Astrocyte (in vitro differentiated cells and primary cell): ENCODE measurements at regions not wholly inside any gene's neighbourhood (a gene's known extent, or its start where the extent isn't known, plus 50 kb on each side); places are given as distances from the start of the nearest gene placed in this dataset.

Source experiments
- DNase-seq: peaks from one replicate; pipeline ENCODE4 v3.0.0-alpha.2; 2010; ENCODE audit warnings: low read depth
- FAIRE-seq: peaks from 2 replicates; lab custom pipeline; 2011; peaks lifted over from hg19 to GRCh38; lab: Jason Lieb, UNC
- H2AFZ ChIP-seq: 2 replicates; pipeline ENCODE4 v1.6.0; 2012; ENCODE audit warnings: low read depth, low read length, inconsistent platforms
- H3K27ac ChIP-seq: 2 replicates; pipeline ENCODE4 v1.5.1; 2011; ENCODE audit warnings: low read depth, low read length, inconsistent platforms
- H3K27me3 ChIP-seq: 2 replicates; pipeline ENCODE4 v1.6.0; 2011; ENCODE audit warnings: low read length, inconsistent platforms; ENCODE audit not compliant: insufficient read depth
- H3K36me3 ChIP-seq: 2 replicates; pipeline ENCODE4 v1.5.1; 2011; ENCODE audit warnings: low read length, inconsistent platforms; ENCODE audit not compliant: insufficient read depth
- H3K4me1 ChIP-seq: 2 replicates; pipeline ENCODE4 v1.5.1; 2011; ENCODE audit warnings: low read length, inconsistent platforms; ENCODE audit not compliant: insufficient read depth
- H3K4me2 ChIP-seq: 2 replicates; pipeline ENCODE4 v1.6.0; 2012; ENCODE audit warnings: low read length, inconsistent platforms
- H3K4me3 ChIP-seq: 2 replicates; pipeline ENCODE4 v1.5.1; 2011; ENCODE audit warnings: low read depth, mild to moderate bottlenecking, low read length, inconsistent platforms; ENCODE audit not compliant: insufficient read depth
- H3K79me2 ChIP-seq: 2 replicates; pipeline ENCODE4 v1.6.0; 2012; ENCODE audit warnings: mild to moderate bottlenecking, low read length, inconsistent platforms; ENCODE audit not compliant: insufficient read depth
- H3K9ac ChIP-seq: 2 replicates; pipeline ENCODE4 v1.6.0; 2012; ENCODE audit warnings: mild to moderate bottlenecking, low read length, inconsistent platforms
- H3K9me3 ChIP-seq: 2 replicates; pipeline ENCODE4 v1.5.1; 2012; ENCODE audit warnings: low read depth, mild to moderate bottlenecking, low read length, inconsistent platforms; ENCODE audit not compliant: insufficient read depth
- H4K20me1 ChIP-seq: 2 replicates; pipeline ENCODE4 v1.6.0; 2012; ENCODE audit warnings: low read length, inconsistent platforms; ENCODE audit not compliant: insufficient read depth
- H3K27ac Mint-ChIP-seq: one replicate; pipeline ENCODE4 v1.8.0; 2021; ENCODE audit warnings: mild to moderate bottlenecking, mixed read lengths; ENCODE audit not compliant: unreplicated experiment
- H3K27me3 Mint-ChIP-seq: one replicate; pipeline ENCODE4 v1.8.0; 2021; ENCODE audit warnings: low read depth, mixed read lengths; ENCODE audit not compliant: unreplicated experiment
- H3K36me3 Mint-ChIP-seq: one replicate; pipeline ENCODE4 v1.8.0; 2021; ENCODE audit warnings: low read depth, mixed read lengths; ENCODE audit not compliant: unreplicated experiment
- H3K4me1 Mint-ChIP-seq: one replicate; pipeline ENCODE4 v1.8.0; 2021; ENCODE audit warnings: low read depth, mixed read lengths; ENCODE audit not compliant: unreplicated experiment
- H3K4me3 Mint-ChIP-seq: one replicate; pipeline ENCODE4 v1.8.0; 2021; ENCODE audit warnings: mild to moderate bottlenecking, moderate library complexity, mixed read lengths; ENCODE audit not compliant: unreplicated experiment
- H3K9me3 Mint-ChIP-seq: one replicate; pipeline ENCODE4 v1.8.0; 2021; ENCODE audit warnings: mild to moderate bottlenecking, mixed read lengths; ENCODE audit not compliant: unreplicated experiment
- EZH2 ChIP-seq: IDR thresholded peaks from 2 replicates; pipeline ENCODE4 v1.6.1; 2012; ENCODE audit warnings: mild to moderate bottlenecking, low read length, inconsistent platforms; ENCODE audit not compliant: insufficient read depth
- TF ChIP-seq, protein P1 (sequence below): IDR thresholded peaks from 2 replicates; pipeline ENCODE4 v1.5.1; 2011; ENCODE audit warnings: low read depth, mild to moderate bottlenecking, inconsistent platforms, low read length, moderate library complexity; ENCODE audit not compliant: insufficient read depth

- Histone ChIP-seq H3K4me1 (no peaks in the 10 kb centered on the region), H3K27ac (no peak overlapping the region), H4K20me1 (no peaks in the 10 kb centered on the region), H3K4me3 (no peak overlapping the region), H3K4me2 (no peak overlapping the region), H3K9ac (no peak overlapping the region), H3K9me3 (no peaks in the 10 kb centered on the region), H2AFZ (no peak overlapping the region), H3K36me3 (no peaks in the 10 kb centered on the region), H3K79me2 (no peaks in the 10 kb centered on the region), H3K27me3 (no peaks in the 10 kb centered on the region)
- Mint-ChIP-seq H3K27me3 (no peaks in the 10 kb centered on the region), H3K9me3 (no peaks in the 10 kb centered on the region), H3K4me3 (no peak overlapping the region), H3K4me1 (no peaks in the 10 kb centered on the region), H3K36me3 (no peaks in the 10 kb centered on the region), H3K27ac (no peak overlapping the region)
- no peak for DNase-seq
- no peak for FAIRE-seq
- TF ChIP-seq, protein P1, sequence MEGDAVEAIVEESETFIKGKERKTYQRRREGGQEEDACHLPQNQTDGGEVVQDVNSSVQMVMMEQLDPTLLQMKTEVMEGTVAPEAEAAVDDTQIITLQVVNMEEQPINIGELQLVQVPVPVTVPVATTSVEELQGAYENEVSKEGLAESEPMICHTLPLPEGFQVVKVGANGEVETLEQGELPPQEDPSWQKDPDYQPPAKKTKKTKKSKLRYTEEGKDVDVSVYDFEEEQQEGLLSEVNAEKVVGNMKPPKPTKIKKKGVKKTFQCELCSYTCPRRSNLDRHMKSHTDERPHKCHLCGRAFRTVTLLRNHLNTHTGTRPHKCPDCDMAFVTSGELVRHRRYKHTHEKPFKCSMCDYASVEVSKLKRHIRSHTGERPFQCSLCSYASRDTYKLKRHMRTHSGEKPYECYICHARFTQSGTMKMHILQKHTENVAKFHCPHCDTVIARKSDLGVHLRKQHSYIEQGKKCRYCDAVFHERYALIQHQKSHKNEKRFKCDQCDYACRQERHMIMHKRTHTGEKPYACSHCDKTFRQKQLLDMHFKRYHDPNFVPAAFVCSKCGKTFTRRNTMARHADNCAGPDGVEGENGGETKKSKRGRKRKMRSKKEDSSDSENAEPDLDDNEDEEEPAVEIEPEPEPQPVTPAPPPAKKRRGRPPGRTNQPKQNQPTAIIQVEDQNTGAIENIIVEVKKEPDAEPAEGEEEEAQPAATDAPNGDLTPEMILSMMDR: no peak
- no peak for TF ChIP-seq EZH2
Measured at GRCh38 chr9:29773676-29774075, 2200.4 kb upstream of the C9orf72 start.

DNA sequence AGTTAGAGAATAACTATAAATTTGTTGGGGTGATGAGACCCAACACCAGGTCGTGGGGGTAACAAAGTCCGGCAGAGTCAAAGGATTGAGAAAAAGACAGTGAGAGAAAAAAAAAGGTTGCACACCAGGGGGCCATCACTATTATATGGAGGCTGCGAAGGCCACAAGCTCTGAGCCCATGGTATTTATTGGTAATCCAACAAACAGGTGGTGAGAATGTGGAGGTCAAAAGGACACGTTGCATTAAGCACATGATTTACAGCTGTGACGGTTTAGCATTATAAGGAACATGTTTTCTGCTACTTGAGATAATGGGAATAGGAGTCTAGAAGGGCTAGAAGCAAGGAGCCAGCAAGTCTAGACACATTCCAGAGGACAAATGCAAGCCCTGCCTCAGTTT, 2202.2 kb upstream of the C9orf72 start:
- TF ChIP-seq, protein P1: no peak
- no peak for TF ChIP-seq EZH2
- H3K4me1 Mint-ChIP-seq: no peaks in the 10 kb centered on the region
- DNase-seq (no peak), FAIRE-seq (no peak)
- H3K4me3 Mint-ChIP-seq: no peak overlapping the region
- no peaks in the 10 kb centered on the region for H3K36me3 Mint-ChIP-seq
- no peaks in the 10 kb centered on the region for H3K27me3 ChIP-seq
- H3K36me3 ChIP-seq: no peaks in the 10 kb centered on the region
- H3K27ac ChIP-seq: no peak overlapping the region
- H3K27ac Mint-ChIP-seq: no peak overlapping the region
- H3K79me2 ChIP-seq: no peaks in the 10 kb centered on the region
- H3K9me3 Mint-ChIP-seq: no peaks in the 10 kb centered on the region
- no peaks in the 10 kb centered on the region for H4K20me1 ChIP-seq
- no peak overlapping the region for H3K4me2 ChIP-seq
- no peaks in the 10 kb centered on the region for H3K4me1 ChIP-seq
- no peak overlapping the region for H3K4me3 ChIP-seq
- no peaks in the 10 kb centered on the region for H3K27me3 Mint-ChIP-seq
- H2AFZ ChIP-seq: no peak overlapping the region
- H3K9ac ChIP-seq: no peak overlapping the region
- H3K9me3 ChIP-seq: no peaks in the 10 kb centered on the region

GRCh38 chr9:29778281-29778849, 2205.1 kb upstream of the C9orf72 start:
- no peak for FAIRE-seq
- no peak overlapping the region for H3K9ac ChIP-seq
- no peaks in the 10 kb centered on the region for H3K27me3 ChIP-seq
- H3K27ac ChIP-seq: no peak overlapping the region
- H3K4me1 ChIP-seq: no peaks in the 10 kb centered on the region
- H3K9me3 ChIP-seq: no peaks in the 10 kb centered on the region
- H3K4me3 Mint-ChIP-seq: no peak overlapping the region
- no peak overlapping the region for H3K4me3 ChIP-seq
- H3K36me3 ChIP-seq: no peaks in the 10 kb centered on the region
- no peaks in the 10 kb centered on the region for H3K9me3 Mint-ChIP-seq
- H3K36me3 Mint-ChIP-seq: no peaks in the 10 kb centered on the region
- no peak overlapping the region for H2AFZ ChIP-seq
- TF ChIP-seq EZH2: no peak
- TF ChIP-seq, protein P1: no peak
- no peak overlapping the region for H3K27ac Mint-ChIP-seq
- no peak for DNase-seq
- H3K79me2 ChIP-seq: no peaks in the 10 kb centered on the region
- no peak overlapping the region for H3K4me2 ChIP-seq
- no peaks in the 10 kb centered on the region for H3K4me1 Mint-ChIP-seq
- H3K27me3 Mint-ChIP-seq: no peaks in the 10 kb centered on the region
- no peaks in the 10 kb centered on the region for H4K20me1 ChIP-seq
